Peyer's patch (tissue), 4 donors: ENCODE measurements at regions not wholly inside any gene's neighbourhood (a gene's known extent, or its start where the extent isn't known, plus 50 kb on each side); places are given as distances from the start of the nearest gene placed in this dataset.

Experiments
- CTCF ChIP-seq, 6 experiments: fragments of 450-650 bp in 4 of 6; fragments of 200-600 bp in 2 of 6; sonication (generic) in 1 of 6; IDR thresholded peaks; one replicate each; pipeline ENCODE4 v1.5.1; 2017 to 2019; ENCODE audit warnings: antibody characterized with exemption in 6 of 6, mild to moderate bottlenecking in 3 of 6, moderate library complexity in 1 of 6
- POLR2A ChIP-seq, 2 donors: fragments of 450-650 bp; IDR thresholded peaks; one replicate each; pipeline ENCODE4 v1.5.1; 2017; ENCODE audit warnings: antibody characterized with exemption in 2 of 2, mild to moderate bottlenecking in 2 of 2, moderate library complexity in 2 of 2

- no peak for TF ChIP-seq CTCF (IDR thresholded peaks at IDR 0.05)
- no peak for TF ChIP-seq POLR2A (IDR thresholded peaks at IDR 0.05)
These were observed 1014.6 kb downstream of the GRIK2 start for GRCh38 chr6:102407886-102408741.
